GM21723 (cell line): ENCODE measurements at regions not wholly inside any gene's neighbourhood (a gene's known extent, or its start where the extent isn't known, plus 50 kb on each side); places are given as distances from the start of the nearest gene placed in this dataset.
"Not testable (repeated sequence)": the region's sequence is repeated elsewhere in the genome, so short reads cannot be mapped to it uniquely, and the experiment has no call there.

ENCODE experiments used
- ATAC-seq: cut with Tn5 transposase; IDR thresholded peaks from one replicate; pipeline ENCODE4 v1.9.1; 2021; ENCODE audit warnings: mild to moderate bottlenecking, moderate library complexity; ENCODE audit not compliant: unreplicated experiment

- ATAC-seq = no peak
Observed at GRCh38 chr3:30408105-30408557, 198.3 kb upstream of the TGFBR2 start.

GRCh38 chr3:30418443-30418842, 188.0 kb upstream of the TGFBR2 start:
- ATAC-seq = no peak

- ATAC-seq = no peak
Observed at GRCh38 chr3:30421266-30421665, 185.1 kb upstream of the TGFBR2 start.

- ATAC-seq = no peak
Observed at GRCh38 chr3:30426293-30426993, 180.0 kb upstream of the TGFBR2 start.

- no peak for ATAC-seq
Observed at GRCh38 chr3:30428251-30428650, 178.2 kb upstream of the TGFBR2 start.

- ATAC-seq = no peak
Observed at GRCh38 chr3:30435861-30436331, 170.5 kb upstream of the TGFBR2 start.

- ATAC-seq = no peak
Observed at GRCh38 chr3:30437171-30437601, 169.2 kb upstream of the TGFBR2 start.

GRCh38 chr3:30438126-30438525, 168.3 kb upstream of the TGFBR2 start:
- no peak for ATAC-seq

GRCh38 chr3:30439451-30440053, 166.8 kb upstream of the TGFBR2 start:
- no peak for ATAC-seq

GRCh38 chr3:30440147-30440604, 166.2 kb upstream of the TGFBR2 start:
- ATAC-seq = no peak

GRCh38 chr3:30440880-30441279, 165.5 kb upstream of the TGFBR2 start:
- no peak for ATAC-seq

GRCh38 chr3:30443756-30444673, 162.4 kb upstream of the TGFBR2 start:
- ATAC-seq = no peak

GRCh38 chr3:30448450-30449289, 157.7 kb upstream of the TGFBR2 start:
- ATAC-seq = no peak

- ATAC-seq = no peak
Observed at GRCh38 chr3:30449290-30449632, 157.1 kb upstream of the TGFBR2 start.

- no peak for ATAC-seq
Observed at GRCh38 chr3:30452446-30452845, 154.0 kb upstream of the TGFBR2 start.

- ATAC-seq = no peak
Observed at GRCh38 chr3:30453360-30454039, 152.9 kb upstream of the TGFBR2 start.

- ATAC-seq = no peak
Observed at GRCh38 chr3:30454636-30455035, 151.8 kb upstream of the TGFBR2 start.

GRCh38 chr3:30455112-30455511, 151.3 kb upstream of the TGFBR2 start:
- ATAC-seq = not testable (repeated sequence)

GRCh38 chr3:30455840-30456239, 150.6 kb upstream of the TGFBR2 start:
- no peak for ATAC-seq

GRCh38 chr3:30456264-30456663, 150.1 kb upstream of the TGFBR2 start:
- no peak for ATAC-seq
